ENCODE measurements at regions not wholly inside any gene's neighbourhood (a gene's known extent, or its start where the extent isn't known, plus 50 kb on each side); places are given as distances from the start of the nearest gene placed in this dataset.
"Not testable (repeated sequence)": the region's sequence is repeated elsewhere in the genome, so short reads cannot be mapped to it uniquely, and the experiment has no call there.

GRCh38 chr7:47066976-47067614 is 514.8 kb downstream of the TNS3 start:
- H3K9ac ChIP-seq (ENCODE audit: low read length) = peak overlapping the region; percentile 46
- no peak for DNase-seq (ENCODE audit: low read depth)
- H3K4me3 ChIP-seq (ENCODE audit: low read length) = no peak overlapping the region
- no peaks in the 10 kb centered on the region for H3K9me3 ChIP-seq (ENCODE audit: control insufficient read depth, low read length)
- H3K27me3 ChIP-seq (replicated peaks; ENCODE audit: control insufficient read depth, insufficient read depth, low read length) = peaks cover 6% of the 10 kb centered on the region
- H3K36me3 ChIP-seq (ENCODE audit: control insufficient read depth, insufficient read depth, low read length, severe bottlenecking) = no peaks in the 10 kb centered on the region
- peaks cover 16% of the 10 kb centered on the region for H3K4me1 ChIP-seq (ENCODE audit: control insufficient read depth, insufficient read depth, low read length)

- no peaks in the 10 kb centered on the region for H3K36me3 ChIP-seq (ENCODE audit: control insufficient read depth, insufficient read depth, low read length, severe bottlenecking)
- H3K4me3 ChIP-seq (ENCODE audit: low read length) = no peak overlapping the region
- no peaks in the 10 kb centered on the region for H3K4me1 ChIP-seq (ENCODE audit: control insufficient read depth, insufficient read depth, low read length)
- no peak overlapping the region for H3K9ac ChIP-seq (ENCODE audit: low read length)
- DNase-seq (ENCODE audit: low read depth) = no peak
- H3K9me3 ChIP-seq (ENCODE audit: control insufficient read depth, low read length) = no peaks in the 10 kb centered on the region
- no peaks in the 10 kb centered on the region for H3K27me3 ChIP-seq (replicated peaks; ENCODE audit: control insufficient read depth, insufficient read depth, low read length)
Measured at GRCh38 chr7:47056731-47057130, 525.2 kb downstream of the TNS3 start.

GRCh38 chr7:47052541-47053208 is 529.2 kb downstream of the TNS3 start:
- DNase-seq (ENCODE audit: low read depth); H3K4me3 ChIP-seq (ENCODE audit: low read length); H3K27me3 ChIP-seq (replicated peaks; ENCODE audit: control insufficient read depth, insufficient read depth, low read length); H3K9me3 ChIP-seq (ENCODE audit: control insufficient read depth, low read length); H3K4me1 ChIP-seq (ENCODE audit: control insufficient read depth, insufficient read depth, low read length); H3K9ac ChIP-seq (ENCODE audit: low read length); H3K36me3 ChIP-seq (ENCODE audit: control insufficient read depth, insufficient read depth, low read length, severe bottlenecking): not testable (repeated sequence)

- H3K9ac ChIP-seq (ENCODE audit: low read length) = no peak overlapping the region
- no peaks in the 10 kb centered on the region for H3K36me3 ChIP-seq (ENCODE audit: control insufficient read depth, insufficient read depth, low read length, severe bottlenecking)
- H3K27me3 ChIP-seq (replicated peaks; ENCODE audit: control insufficient read depth, insufficient read depth, low read length) = no peaks in the 10 kb centered on the region
- H3K4me1 ChIP-seq (ENCODE audit: control insufficient read depth, insufficient read depth, low read length) = peaks cover 36% of the 10 kb centered on the region
- no peak overlapping the region for H3K4me3 ChIP-seq (ENCODE audit: low read length)
- no peak for DNase-seq (ENCODE audit: low read depth)
- H3K9me3 ChIP-seq (ENCODE audit: control insufficient read depth, low read length) = no peaks in the 10 kb centered on the region
Measured at GRCh38 chr7:47049234-47049774, 532.6 kb downstream of the TNS3 start.

GRCh38 chr7:47047384-47047783 is 534.5 kb downstream of the TNS3 start:
- no peak for DNase-seq (ENCODE audit: low read depth)
- Histone ChIP-seq H3K9me3 (ENCODE audit: control insufficient read depth, low read length) (no peaks in the 10 kb centered on the region), H3K36me3 (ENCODE audit: control insufficient read depth, insufficient read depth, low read length, severe bottlenecking) (no peaks in the 10 kb centered on the region), H3K4me1 (ENCODE audit: control insufficient read depth, insufficient read depth, low read length) (peaks cover 37% of the 10 kb centered on the region), H3K4me3 (ENCODE audit: low read length) (peak overlapping the region; percentile 20), H3K27me3 (replicated peaks; ENCODE audit: control insufficient read depth, insufficient read depth, low read length) (no peaks in the 10 kb centered on the region), H3K9ac (ENCODE audit: low read length) (peak overlapping the region; percentile 74)

GRCh38 chr7:47046949-47047348 is 535.0 kb downstream of the TNS3 start:
- peaks cover 37% of the 10 kb centered on the region for H3K4me1 ChIP-seq (ENCODE audit: control insufficient read depth, insufficient read depth, low read length)
- H3K9me3 ChIP-seq (ENCODE audit: control insufficient read depth, low read length) = no peaks in the 10 kb centered on the region
- no peaks in the 10 kb centered on the region for H3K27me3 ChIP-seq (replicated peaks; ENCODE audit: control insufficient read depth, insufficient read depth, low read length)
- no peak for DNase-seq (ENCODE audit: low read depth)
- peak overlapping the region; percentile 20 for H3K4me3 ChIP-seq (ENCODE audit: low read length)
- H3K36me3 ChIP-seq (ENCODE audit: control insufficient read depth, insufficient read depth, low read length, severe bottlenecking) = no peaks in the 10 kb centered on the region
- peak overlapping the region; percentile 74 for H3K9ac ChIP-seq (ENCODE audit: low read length)

- DNase-seq (ENCODE audit: low read depth) = peak; percentile 44
- Histone ChIP-seq H3K36me3 (ENCODE audit: control insufficient read depth, insufficient read depth, low read length, severe bottlenecking) (no peaks in the 10 kb centered on the region), H3K27me3 (replicated peaks; ENCODE audit: control insufficient read depth, insufficient read depth, low read length) (no peaks in the 10 kb centered on the region), H3K4me1 (ENCODE audit: control insufficient read depth, insufficient read depth, low read length) (peaks cover 45% of the 10 kb centered on the region), H3K4me3 (ENCODE audit: low read length) (peak overlapping the region; percentile 46), H3K9me3 (ENCODE audit: control insufficient read depth, low read length) (no peaks in the 10 kb centered on the region), H3K9ac (ENCODE audit: low read length) (peak overlapping the region; percentile 74)
Measured at GRCh38 chr7:47045207-47046051, 536.5 kb downstream of the TNS3 start.

- no peak for DNase-seq (ENCODE audit: low read depth)
- Histone ChIP-seq H3K27me3 (replicated peaks; ENCODE audit: control insufficient read depth, insufficient read depth, low read length) (no peaks in the 10 kb centered on the region), H3K36me3 (ENCODE audit: control insufficient read depth, insufficient read depth, low read length, severe bottlenecking) (no peaks in the 10 kb centered on the region), H3K4me1 (ENCODE audit: control insufficient read depth, insufficient read depth, low read length) (peaks cover 52% of the 10 kb centered on the region), H3K9me3 (ENCODE audit: control insufficient read depth, low read length) (no peaks in the 10 kb centered on the region), H3K9ac (ENCODE audit: low read length) (peak overlapping the region; percentile 74), H3K4me3 (ENCODE audit: low read length) (peak overlapping the region; percentile 25)
Measured at GRCh38 chr7:47044625-47045024, 537.3 kb downstream of the TNS3 start.

- Histone ChIP-seq H3K9me3 (ENCODE audit: control insufficient read depth, low read length) (no peaks in the 10 kb centered on the region), H3K4me3 (ENCODE audit: low read length) (no peak overlapping the region), H3K4me1 (ENCODE audit: control insufficient read depth, insufficient read depth, low read length) (peaks cover 65% of the 10 kb centered on the region), H3K36me3 (ENCODE audit: control insufficient read depth, insufficient read depth, low read length, severe bottlenecking) (no peaks in the 10 kb centered on the region), H3K9ac (ENCODE audit: low read length) (no peak overlapping the region), H3K27me3 (replicated peaks; ENCODE audit: control insufficient read depth, insufficient read depth, low read length) (no peaks in the 10 kb centered on the region)
- no peak for DNase-seq (ENCODE audit: low read depth)
Measured at GRCh38 chr7:47043304-47043703, 538.6 kb downstream of the TNS3 start.

GRCh38 chr7:47042669-47043068 is 539.2 kb downstream of the TNS3 start:
- Histone ChIP-seq H3K9me3 (ENCODE audit: control insufficient read depth, low read length) (no peaks in the 10 kb centered on the region), H3K27me3 (replicated peaks; ENCODE audit: control insufficient read depth, insufficient read depth, low read length) (no peaks in the 10 kb centered on the region), H3K4me3 (ENCODE audit: low read length) (no peak overlapping the region), H3K36me3 (ENCODE audit: control insufficient read depth, insufficient read depth, low read length, severe bottlenecking) (no peaks in the 10 kb centered on the region), H3K4me1 (ENCODE audit: control insufficient read depth, insufficient read depth, low read length) (peaks cover 63% of the 10 kb centered on the region), H3K9ac (ENCODE audit: low read length) (no peak overlapping the region)
- DNase-seq (ENCODE audit: low read depth) = no peak

- DNase-seq (ENCODE audit: low read depth) = no peak
- Histone ChIP-seq H3K36me3 (ENCODE audit: control insufficient read depth, insufficient read depth, low read length, severe bottlenecking) (no peaks in the 10 kb centered on the region), H3K4me3 (ENCODE audit: low read length) (no peak overlapping the region), H3K9ac (ENCODE audit: low read length) (no peak overlapping the region), H3K9me3 (ENCODE audit: control insufficient read depth, low read length) (no peaks in the 10 kb centered on the region), H3K4me1 (ENCODE audit: control insufficient read depth, insufficient read depth, low read length) (peaks cover 45% of the 10 kb centered on the region), H3K27me3 (replicated peaks; ENCODE audit: control insufficient read depth, insufficient read depth, low read length) (no peaks in the 10 kb centered on the region)
Measured at GRCh38 chr7:47040795-47041347, 541.0 kb downstream of the TNS3 start.
